Heart right ventricle (tissue), 16 donors: ENCODE measurements at regions not wholly inside any gene's neighbourhood (a gene's known extent, or its start where the extent isn't known, plus 50 kb on each side); places are given as distances from the start of the nearest gene placed in this dataset.

Source experiments
- ATAC-seq, 8 donors: fragments of 200-7000 bp; cut with Tn5 transposase; one replicate each; pipeline ENCODE4 v1.9.1; 2020; ENCODE audit warnings: mild to moderate bottlenecking in 8 of 8, moderate library complexity in 8 of 8, moderate number of reproducible peaks in 1 of 8
- DNase-seq, 2 donors: peaks; one replicate each; pipeline ENCODE4 v3.0.0-alpha.2; 2020
- H3K27ac ChIP-seq, 10 donors: fragments of 200-600 bp; sonication (generic) in 2 of 10; one replicate each; pipeline versions ENCODE4 v1.5.0 to v1.8.0; 2020 to 2022; ENCODE audit warnings: mild to moderate bottlenecking in 3 of 10
- H3K27me3 ChIP-seq, 7 donors: fragments of 200-600 bp; one replicate each; pipeline ENCODE4 v1.8.0; 2021 to 2022; ENCODE audit warnings: mild to moderate bottlenecking in 2 of 7
- H3K36me3 ChIP-seq, 9 donors: fragments of 200-600 bp; sonication (generic) in 1 of 9; one replicate each; pipeline versions ENCODE4 v1.5.0 to v1.8.0; 2020 to 2022; ENCODE audit warnings: mild to moderate bottlenecking in 2 of 9
- H3K4me1 ChIP-seq, 9 donors: fragments of 200-600 bp; sonication (generic) in 1 of 9; one replicate each; pipeline versions ENCODE4 v1.5.0 to v1.8.0; 2020 to 2022; ENCODE audit warnings: mild to moderate bottlenecking in 4 of 9
- H3K4me3 ChIP-seq, 10 donors: fragments of 200-600 bp; sonication (generic) in 2 of 10; one replicate each; pipeline versions ENCODE4 v1.5.0 to v1.8.0; 2020 to 2022; ENCODE audit warnings: mild to moderate bottlenecking in 7 of 10, moderate library complexity in 2 of 10
- H3K9me3 ChIP-seq, 11 donors: fragments of 200-600 bp in 10 of 11; sonication (generic) in 2 of 11; one replicate each; pipeline versions ENCODE4 v1.5.0 to v1.8.0; 2013 to 2022; ENCODE audit warnings: mild to moderate bottlenecking in 2 of 11, control low read depth in 1 of 11, moderate library complexity in 1 of 11
- WGBS, 2 donors: extraction: QIAGEN DNeasy Blood & Tissue Kit; methylation state at CpG; one replicate each; pipeline ENCODE4 v1.1.7; 2013; ENCODE audit warnings: inconsistent platforms in 1 of 2; 5-methylcytosine and 5-hydroxymethylcytosine counted together
- intact Hi-C, 10 donors: fragments of 100-400 bp; cut with DNase I; formaldehyde crosslinking; loops; one replicate each; pipeline versions ENCODE4 v1.11.1 to v1.14.2; 2022
- TF ChIP-seq, protein P1 (sequence below), 9 donors: fragments of 200-600 bp; sonication (generic) in 2 of 9; IDR thresholded peaks; one replicate each; pipeline versions ENCODE4 v1.5.0 to v1.8.0; 2021 to 2022; ENCODE audit warnings: antibody characterized with exemption in 9 of 9, mild to moderate bottlenecking in 5 of 9, moderate library complexity in 1 of 9
- donor health status: Arrhythmogenic right ventricular cardiomyopathy.
- donor health status: ischemic (EF 13 %, LVEDD 7.1; RV severe dilation, severe dysfunction).
- donor health status: healthy with polysubstance abuse.
- donor health status: DM: no; HTN: yes; CAD: no.
- donor health status: DM: no; HTN: no; CAD: no.
- donor health status: ischemic (EF 25% LVEDD 6.9; RV normal size, moderate dysfunction).
- donor health status: ischemic (EF 25% LVEDD 5.7; RV mildly dilated, moderate dysfunction).
- donor health status: healthy.
- donor health status: DM: yes; HTN: yes; CAD: no.
- donor health status: Ischemic cardiomyopathy.
- donor health status: ischemic (EF 35%, LVEDD 5.7; RV mildly dilated, moderate dysfunction).
- donor health status: nonischemic (EF 11% LVEDD 7.7; RV severe dilation, severe dysfunction).
- donor health status: DM: yes; HTN: yes; CAD: no.
- donor health status: PGD.
- donor health status: ischemic (EF 29% LVEDD 5.4; RV normal size, mild dysfunction).
- donor health status: nonischemic (EF 23%, LVEDD 6.1; RV moderate dilation, normal function).

DNA sequence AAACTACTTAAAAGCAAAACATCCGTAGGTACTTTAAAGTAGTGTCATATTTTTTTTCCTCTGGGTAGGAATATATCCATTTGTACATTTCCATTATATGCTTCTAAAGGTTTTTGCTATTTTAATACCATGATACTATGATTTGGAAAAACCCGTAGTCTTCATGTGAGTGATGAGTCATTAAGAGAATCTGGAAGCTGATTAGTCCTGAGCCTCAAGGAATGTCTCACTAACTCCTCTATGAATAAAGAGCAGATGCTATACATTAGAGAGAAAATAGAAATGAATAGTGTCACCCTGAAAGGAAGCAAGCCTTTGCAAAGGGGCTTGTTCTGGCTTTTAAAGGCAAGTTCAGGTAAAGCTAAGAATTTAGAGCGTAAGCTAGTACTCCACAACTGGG lies 432.1 kb downstream of the CCDC91 start:
- Histone ChIP-seq H3K36me3 (no peaks in the 10 kb centered on the region), H3K27me3 (no peaks in the 10 kb centered on the region), H3K27ac (no peak overlapping the region), H3K4me1 (no peaks in the 10 kb centered on the region), H3K9me3 (no peaks in the 10 kb centered on the region), H3K4me3 (no peak overlapping the region)
- intact Hi-C loops = no loop called here
- ATAC-seq (no peak), DNase-seq (no peak)
- TF ChIP-seq, protein P1, sequence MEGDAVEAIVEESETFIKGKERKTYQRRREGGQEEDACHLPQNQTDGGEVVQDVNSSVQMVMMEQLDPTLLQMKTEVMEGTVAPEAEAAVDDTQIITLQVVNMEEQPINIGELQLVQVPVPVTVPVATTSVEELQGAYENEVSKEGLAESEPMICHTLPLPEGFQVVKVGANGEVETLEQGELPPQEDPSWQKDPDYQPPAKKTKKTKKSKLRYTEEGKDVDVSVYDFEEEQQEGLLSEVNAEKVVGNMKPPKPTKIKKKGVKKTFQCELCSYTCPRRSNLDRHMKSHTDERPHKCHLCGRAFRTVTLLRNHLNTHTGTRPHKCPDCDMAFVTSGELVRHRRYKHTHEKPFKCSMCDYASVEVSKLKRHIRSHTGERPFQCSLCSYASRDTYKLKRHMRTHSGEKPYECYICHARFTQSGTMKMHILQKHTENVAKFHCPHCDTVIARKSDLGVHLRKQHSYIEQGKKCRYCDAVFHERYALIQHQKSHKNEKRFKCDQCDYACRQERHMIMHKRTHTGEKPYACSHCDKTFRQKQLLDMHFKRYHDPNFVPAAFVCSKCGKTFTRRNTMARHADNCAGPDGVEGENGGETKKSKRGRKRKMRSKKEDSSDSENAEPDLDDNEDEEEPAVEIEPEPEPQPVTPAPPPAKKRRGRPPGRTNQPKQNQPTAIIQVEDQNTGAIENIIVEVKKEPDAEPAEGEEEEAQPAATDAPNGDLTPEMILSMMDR (IDR thresholded peaks at IDR 0.05) = no peak
- 89 to 91% methylated on average over 3 of the region's 3 CpGs for WGBS, 2 donors

DNA sequence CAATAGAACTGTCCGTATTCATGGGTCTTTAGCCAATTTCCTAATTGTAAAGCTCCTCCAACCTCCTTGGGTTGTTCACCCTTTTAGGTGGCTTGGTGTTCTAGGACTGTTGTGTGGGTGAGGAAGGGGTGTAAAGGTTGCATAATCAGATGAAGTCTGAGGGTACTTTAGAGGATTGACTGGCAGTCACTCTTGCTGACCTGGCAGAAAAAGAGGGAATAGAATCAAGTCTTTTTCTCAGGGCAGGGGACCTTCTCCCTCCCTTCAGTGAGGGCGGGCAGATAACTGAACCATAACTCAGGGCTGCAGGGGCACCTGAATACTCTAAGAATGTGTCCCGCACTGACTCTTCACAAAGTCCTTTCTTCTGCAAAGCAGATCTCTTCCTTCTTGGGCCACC lies 436.2 kb downstream of the CCDC91 start:
- H3K27ac ChIP-seq = no peak overlapping the region
- H3K9me3 ChIP-seq = no peaks in the 10 kb centered on the region
- H3K4me3 ChIP-seq = no peak overlapping the region
- no peaks in the 10 kb centered on the region for H3K27me3 ChIP-seq
- intact Hi-C loops = no loop called here
- ATAC-seq = no peak
- H3K36me3 ChIP-seq = no peaks in the 10 kb centered on the region
- H3K4me1 ChIP-seq = no peaks in the 10 kb centered on the region
- no peak for DNase-seq
- TF ChIP-seq, protein P1 (IDR thresholded peaks at IDR 0.05) = no peak
- 95 to 96% methylated on average over 3 of the region's 3 CpGs for WGBS, 2 donors

DNA sequence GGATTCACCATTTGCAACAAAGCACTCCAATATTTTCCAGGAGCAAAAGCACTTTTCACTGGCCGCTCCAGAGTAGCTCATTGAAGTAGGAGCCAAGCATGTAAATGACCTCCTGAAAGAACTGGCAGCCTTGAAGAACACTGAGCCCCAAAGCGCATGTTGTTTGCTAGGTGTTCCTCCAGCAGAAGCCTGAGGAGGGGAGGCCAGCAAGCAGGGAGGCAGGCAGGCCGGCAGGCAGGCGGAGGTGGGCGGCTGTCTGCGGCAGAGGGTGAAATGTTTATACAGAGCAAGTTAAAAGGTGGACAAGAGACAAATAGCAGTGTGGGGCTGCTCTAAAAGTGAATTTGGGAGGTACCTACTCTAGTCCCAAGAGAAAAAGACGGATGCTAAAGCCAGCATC lies 439.4 kb downstream of the CCDC91 start:
- ATAC-seq = no peak
- TF ChIP-seq, protein P1 (IDR thresholded peaks at IDR 0.05) = no peak
- Histone ChIP-seq H3K27me3 (no peaks in the 10 kb centered on the region), H3K36me3 (no peaks in the 10 kb centered on the region), H3K9me3 (no peaks in the 10 kb centered on the region), H3K4me3 (no peak overlapping the region), H3K4me1 (no peaks in the 10 kb centered on the region), H3K27ac (no peak overlapping the region)
- WGBS, 2 donors = 91 to 92% methylated on average over 7 of the region's 7 CpGs
- DNase-seq = no peak
- intact Hi-C loops = no loop called here

DNA sequence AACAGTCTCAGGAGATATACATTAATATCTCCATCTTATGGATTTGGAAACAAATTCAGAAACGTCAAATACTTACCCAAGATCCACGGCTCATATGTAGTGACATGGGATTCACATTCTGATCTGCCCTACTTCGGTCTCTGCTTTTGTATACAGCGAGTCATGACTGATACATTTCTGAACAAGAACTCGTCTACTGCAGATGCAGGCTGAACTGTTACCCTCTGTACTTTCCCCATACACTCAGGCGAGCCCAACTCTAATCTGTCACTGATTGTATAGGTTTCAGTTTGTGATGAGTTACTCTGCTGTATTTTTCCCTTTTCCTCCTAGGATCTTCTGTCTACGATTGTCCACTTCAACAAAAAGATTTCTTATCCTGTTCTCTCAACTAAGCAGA lies 441.6 kb downstream of the CCDC91 start:
- Histone ChIP-seq H3K9me3 (no peaks in the 10 kb centered on the region), H3K36me3 (no peaks in the 10 kb centered on the region), H3K4me1 (no peaks in the 10 kb centered on the region), H3K4me3 (no peak overlapping the region), H3K27me3 (no peaks in the 10 kb centered on the region), H3K27ac (no peak overlapping the region)
- DNase-seq (no peak), ATAC-seq (no peak)
- WGBS, 2 donors = 82 to 88% methylated on average over 7 of the region's 7 CpGs
- intact Hi-C loops = no loop called here
- TF ChIP-seq, protein P1 (IDR thresholded peaks at IDR 0.05) = no peak

DNA sequence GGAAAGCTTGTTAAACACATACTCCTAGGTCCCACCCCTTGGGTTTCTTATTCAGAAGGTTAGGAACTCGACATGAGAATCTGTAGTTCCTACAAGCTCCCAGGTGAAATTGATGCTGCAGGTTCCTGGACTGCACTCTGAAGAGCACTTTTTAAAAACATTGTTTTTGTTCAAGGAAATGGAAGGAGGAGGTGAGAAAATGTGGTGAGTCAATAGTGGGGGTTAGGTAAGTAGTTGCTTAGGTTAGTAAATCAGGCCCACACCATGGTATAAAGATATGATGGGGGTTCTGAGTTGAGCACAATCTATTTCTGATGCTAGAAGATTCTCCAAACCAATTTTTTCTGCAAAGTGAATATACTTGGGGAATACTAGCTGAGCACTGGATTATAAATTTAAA lies 450.3 kb downstream of the CCDC91 start:
- Histone ChIP-seq H3K27ac (no peak overlapping the region), H3K36me3 (no peaks in the 10 kb centered on the region), H3K9me3 (peaks cover 0 to 20% (median 0%) of the 10 kb centered on the region in 11 donors), H3K4me1 (no peaks in the 10 kb centered on the region), H3K4me3 (no peak overlapping the region), H3K27me3 (no peaks in the 10 kb centered on the region)
- intact Hi-C loops = no loop called here
- TF ChIP-seq, protein P1 (IDR thresholded peaks at IDR 0.05) = no peak
- ATAC-seq = no peak
- DNase-seq = no peak
- WGBS, 2 donors = 43 to 65% methylated on average over 1 of the region's 1 CpG
